ENCODE measurements at regions not wholly inside any gene's neighbourhood (a gene's known extent, or its start where the extent isn't known, plus 50 kb on each side); places are given as distances from the start of the nearest gene placed in this dataset.

DNA sequence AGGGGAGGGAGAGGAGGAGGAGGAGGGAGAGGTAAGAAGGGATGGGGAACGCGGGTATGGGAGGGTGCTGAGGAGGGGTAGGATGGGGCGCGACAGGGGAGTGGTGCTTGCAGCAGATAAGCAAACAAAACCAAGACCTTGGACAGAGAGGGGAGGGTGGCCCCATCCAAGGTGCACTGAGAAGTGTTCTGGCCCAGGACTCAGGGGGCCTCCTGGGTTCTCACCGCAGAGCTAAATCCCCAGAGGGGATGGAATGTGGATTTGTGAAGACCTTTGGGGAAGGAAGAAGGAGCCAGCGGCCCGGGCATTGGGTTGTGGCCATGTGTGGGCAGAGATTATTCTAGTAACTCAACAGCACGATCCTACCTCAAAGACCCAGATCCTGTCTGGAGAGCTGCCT is 90.9 kb upstream of the LINC01488 start:
- DNase-seq (ENCODE audit: low spot score) = no peak
- TF ChIP-seq, protein P1, sequence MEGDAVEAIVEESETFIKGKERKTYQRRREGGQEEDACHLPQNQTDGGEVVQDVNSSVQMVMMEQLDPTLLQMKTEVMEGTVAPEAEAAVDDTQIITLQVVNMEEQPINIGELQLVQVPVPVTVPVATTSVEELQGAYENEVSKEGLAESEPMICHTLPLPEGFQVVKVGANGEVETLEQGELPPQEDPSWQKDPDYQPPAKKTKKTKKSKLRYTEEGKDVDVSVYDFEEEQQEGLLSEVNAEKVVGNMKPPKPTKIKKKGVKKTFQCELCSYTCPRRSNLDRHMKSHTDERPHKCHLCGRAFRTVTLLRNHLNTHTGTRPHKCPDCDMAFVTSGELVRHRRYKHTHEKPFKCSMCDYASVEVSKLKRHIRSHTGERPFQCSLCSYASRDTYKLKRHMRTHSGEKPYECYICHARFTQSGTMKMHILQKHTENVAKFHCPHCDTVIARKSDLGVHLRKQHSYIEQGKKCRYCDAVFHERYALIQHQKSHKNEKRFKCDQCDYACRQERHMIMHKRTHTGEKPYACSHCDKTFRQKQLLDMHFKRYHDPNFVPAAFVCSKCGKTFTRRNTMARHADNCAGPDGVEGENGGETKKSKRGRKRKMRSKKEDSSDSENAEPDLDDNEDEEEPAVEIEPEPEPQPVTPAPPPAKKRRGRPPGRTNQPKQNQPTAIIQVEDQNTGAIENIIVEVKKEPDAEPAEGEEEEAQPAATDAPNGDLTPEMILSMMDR (IDR thresholded peaks at IDR 0.05) = no peak
- ATAC-seq (ENCODE audit: low FRiP score) = no peak

DNA sequence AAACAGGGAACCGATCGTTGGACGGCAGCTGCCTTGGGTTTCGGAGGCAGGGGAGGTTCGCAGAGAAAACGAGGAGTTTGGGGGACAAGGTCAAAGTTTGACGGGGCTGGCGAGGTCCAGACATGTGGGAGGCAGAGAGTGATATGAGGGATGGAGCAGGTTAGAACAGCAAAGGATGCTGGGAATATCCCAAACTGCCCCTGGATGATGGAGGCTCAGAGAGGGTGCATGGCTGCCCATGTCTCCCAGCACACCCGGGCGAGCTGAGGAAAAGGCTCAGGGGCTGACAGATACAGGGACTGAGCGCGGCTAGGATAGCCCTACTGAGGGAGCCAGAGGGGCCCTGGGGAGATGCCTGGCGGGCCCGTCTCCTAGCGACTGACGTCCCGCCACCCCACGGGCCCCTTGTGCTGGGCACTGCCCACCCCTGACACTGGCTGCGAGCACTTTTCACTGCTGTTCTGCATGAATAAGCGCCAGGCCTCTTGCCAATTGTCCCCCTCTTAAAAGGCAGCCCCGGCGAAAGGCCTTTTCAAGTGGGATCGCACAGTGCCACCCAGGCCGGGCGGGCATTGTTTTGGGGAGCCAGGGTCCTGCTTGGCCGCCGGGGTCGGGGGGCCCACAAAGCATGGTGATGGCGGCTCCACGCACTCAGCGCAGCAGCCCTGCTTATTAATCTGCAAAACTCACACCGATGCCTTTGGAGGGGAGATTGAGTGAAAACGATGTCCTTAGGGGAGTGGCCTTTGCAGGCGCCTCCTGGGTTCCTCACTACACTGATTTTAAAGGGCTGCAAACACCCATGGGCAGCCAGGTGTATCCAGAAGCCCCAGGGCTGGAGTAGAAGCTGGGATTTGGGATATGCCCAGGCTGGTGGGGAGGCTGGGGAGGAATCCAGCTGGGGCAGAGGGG is 90.0 kb upstream of the LINC01488 start:
- ATAC-seq (ENCODE audit: low FRiP score) = no peak
- TF ChIP-seq, protein P1 (IDR thresholded peaks at IDR 0.05) = no peak
- DNase-seq (ENCODE audit: low spot score) = no peak

DNA sequence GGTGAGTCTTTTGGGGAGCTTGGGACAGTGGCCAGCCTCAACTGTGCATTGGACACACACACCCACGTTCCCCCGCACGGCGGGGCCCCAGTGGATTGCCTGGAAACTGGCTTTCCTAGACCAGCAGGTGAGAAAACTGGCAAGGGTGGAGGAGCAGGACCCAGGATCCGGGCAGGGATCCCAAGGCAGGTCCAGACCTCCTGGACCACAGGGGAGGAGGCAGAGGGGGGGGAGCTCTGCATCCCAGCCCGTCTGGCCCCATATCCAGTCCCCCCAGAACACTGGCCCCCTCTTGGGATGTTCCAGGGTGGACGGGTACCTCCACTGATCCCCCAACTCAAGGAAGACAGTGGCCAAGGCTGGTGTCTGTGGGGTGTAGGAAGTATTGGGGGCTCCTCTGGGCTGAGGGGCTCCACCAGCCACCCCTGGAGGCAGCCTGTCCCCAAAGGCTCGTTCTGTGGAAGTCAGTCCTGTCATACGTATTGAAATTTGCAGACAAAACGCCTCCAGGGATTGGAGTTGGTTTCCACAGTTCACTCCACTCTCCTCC is 89.3 kb upstream of the LINC01488 start:
- ATAC-seq (ENCODE audit: low FRiP score) (no peak), DNase-seq (ENCODE audit: low spot score) (no peak)
- TF ChIP-seq, protein P1 (IDR thresholded peaks at IDR 0.05) = no peak

DNA sequence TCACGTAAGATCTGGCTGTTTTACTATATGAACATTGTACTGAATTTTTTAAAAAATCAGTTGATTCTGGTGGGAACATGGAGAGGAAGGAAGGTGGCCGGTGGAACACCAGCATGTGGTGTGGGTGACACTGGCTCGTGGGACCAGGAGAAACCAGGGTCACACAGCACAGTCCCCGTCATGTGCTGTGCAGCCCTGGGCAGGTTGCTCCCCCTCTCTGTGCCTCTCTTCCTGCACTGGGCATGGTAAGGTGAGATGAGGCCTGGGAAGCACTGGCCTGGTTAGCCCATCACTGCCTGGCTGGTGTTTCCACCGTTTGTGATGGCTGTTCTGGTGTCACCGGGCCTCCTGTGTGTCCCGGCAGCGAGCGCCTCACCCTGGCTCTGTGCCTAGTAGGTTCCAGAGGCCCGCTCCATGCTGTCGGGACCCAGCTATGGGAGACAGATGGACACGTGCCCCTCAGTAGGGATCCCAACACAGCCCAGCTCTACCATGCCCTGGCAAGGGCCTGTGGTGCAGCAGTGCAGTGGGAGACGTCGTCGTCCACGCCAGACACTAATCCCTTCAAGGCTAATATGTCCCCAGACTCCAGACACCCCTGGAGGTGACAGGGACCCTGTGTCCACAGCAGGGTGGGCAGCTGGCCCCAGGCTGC is 88.2 kb upstream of the LINC01488 start:
- TF ChIP-seq, protein P1 (IDR thresholded peaks at IDR 0.05) = no peak
- DNase-seq (ENCODE audit: low spot score) (no peak), ATAC-seq (ENCODE audit: low FRiP score) (no peak)

DNA sequence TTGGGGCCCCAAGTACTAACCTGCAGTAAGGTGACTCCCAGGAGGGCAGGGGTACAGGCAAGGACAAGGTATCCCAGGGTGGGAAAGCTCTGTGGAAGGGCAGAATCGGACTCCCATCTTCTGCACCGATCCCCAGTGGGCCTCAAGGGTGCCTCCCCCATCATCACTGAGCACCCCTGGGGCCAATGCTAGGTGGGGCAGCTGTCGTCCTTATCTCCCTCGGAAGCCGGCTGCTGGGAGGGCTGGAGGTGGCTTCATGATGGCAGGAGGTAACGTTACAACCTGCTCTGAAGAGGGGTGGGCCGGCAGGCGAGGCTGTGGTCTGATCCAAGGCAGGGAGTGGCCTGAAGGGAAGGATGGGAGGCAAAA is 87.6 kb upstream of the LINC01488 start:
- TF ChIP-seq, protein P1 (IDR thresholded peaks at IDR 0.05) = no peak
- no peak for DNase-seq (ENCODE audit: low spot score)
- no peak for ATAC-seq (ENCODE audit: low FRiP score)

DNA sequence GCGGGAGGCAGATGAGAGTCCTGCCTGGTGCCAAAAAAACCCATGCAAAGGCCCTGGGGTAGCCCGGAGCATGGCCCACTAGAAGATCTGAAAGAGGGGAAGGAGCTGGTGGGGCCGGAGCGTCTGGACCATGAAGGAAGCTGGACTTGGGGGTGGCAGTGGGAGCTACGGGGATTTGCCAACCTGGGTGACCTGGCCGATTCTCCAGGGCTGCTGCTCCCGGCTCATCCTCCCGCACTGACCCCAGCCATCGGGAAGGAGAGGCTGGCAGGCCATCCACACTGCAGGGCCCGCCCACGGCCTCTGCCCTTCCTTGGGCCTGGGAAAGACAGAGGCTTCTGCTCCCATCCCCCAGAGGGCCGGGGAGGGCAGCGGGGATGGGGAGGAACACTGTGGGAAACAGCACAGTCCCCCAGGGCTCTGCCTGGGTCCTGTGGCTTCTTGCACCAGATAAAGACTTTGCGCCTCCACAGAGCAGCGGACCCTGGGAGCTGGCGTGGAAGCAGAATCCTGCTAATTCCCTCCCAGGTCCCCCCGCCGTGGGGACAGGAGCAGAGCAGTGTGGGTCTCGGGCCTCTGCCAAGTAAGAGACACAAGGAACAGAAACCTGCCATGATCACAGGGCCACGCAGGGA is 87.1 kb upstream of the LINC01488 start:
- ATAC-seq (ENCODE audit: low FRiP score) (no peak), DNase-seq (ENCODE audit: low spot score) (no peak)
- TF ChIP-seq, protein P1 (IDR thresholded peaks at IDR 0.05) = no peak
